ENCODE measurements at regions not wholly inside any gene's neighbourhood (a gene's known extent, or its start where the extent isn't known, plus 50 kb on each side); places are given as distances from the start of the nearest gene placed in this dataset.

DNA sequence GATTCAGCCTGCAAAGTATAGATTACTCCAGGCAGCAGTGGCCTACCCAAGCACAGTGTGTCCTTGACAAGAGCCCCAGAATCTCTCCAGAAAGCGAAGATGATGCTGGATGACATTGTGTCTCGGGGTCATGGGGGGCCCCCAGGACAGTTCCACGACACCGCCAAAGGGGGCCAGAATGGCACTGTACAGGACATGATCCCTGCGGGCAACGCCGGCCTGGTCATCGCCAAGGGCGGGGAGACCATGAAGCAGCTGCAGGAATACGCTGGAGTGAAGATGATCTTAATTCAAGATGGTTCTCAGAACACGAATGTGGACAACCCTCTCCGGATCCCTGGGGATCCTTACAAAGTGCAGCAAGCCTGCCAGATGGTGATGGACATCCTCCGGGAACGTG, 107.0 kb upstream of the MTAP start:
- DNase-seq (ENCODE audit: low read depth), result no peak
- no peak overlapping the region for H3K4me3 ChIP-seq (ENCODE audit: low read depth, low read length)
- TF ChIP-seq, protein P1, sequence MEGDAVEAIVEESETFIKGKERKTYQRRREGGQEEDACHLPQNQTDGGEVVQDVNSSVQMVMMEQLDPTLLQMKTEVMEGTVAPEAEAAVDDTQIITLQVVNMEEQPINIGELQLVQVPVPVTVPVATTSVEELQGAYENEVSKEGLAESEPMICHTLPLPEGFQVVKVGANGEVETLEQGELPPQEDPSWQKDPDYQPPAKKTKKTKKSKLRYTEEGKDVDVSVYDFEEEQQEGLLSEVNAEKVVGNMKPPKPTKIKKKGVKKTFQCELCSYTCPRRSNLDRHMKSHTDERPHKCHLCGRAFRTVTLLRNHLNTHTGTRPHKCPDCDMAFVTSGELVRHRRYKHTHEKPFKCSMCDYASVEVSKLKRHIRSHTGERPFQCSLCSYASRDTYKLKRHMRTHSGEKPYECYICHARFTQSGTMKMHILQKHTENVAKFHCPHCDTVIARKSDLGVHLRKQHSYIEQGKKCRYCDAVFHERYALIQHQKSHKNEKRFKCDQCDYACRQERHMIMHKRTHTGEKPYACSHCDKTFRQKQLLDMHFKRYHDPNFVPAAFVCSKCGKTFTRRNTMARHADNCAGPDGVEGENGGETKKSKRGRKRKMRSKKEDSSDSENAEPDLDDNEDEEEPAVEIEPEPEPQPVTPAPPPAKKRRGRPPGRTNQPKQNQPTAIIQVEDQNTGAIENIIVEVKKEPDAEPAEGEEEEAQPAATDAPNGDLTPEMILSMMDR (IDR thresholded peaks at IDR 0.05; ENCODE audit: insufficient read depth, low read length), result no peak

DNA sequence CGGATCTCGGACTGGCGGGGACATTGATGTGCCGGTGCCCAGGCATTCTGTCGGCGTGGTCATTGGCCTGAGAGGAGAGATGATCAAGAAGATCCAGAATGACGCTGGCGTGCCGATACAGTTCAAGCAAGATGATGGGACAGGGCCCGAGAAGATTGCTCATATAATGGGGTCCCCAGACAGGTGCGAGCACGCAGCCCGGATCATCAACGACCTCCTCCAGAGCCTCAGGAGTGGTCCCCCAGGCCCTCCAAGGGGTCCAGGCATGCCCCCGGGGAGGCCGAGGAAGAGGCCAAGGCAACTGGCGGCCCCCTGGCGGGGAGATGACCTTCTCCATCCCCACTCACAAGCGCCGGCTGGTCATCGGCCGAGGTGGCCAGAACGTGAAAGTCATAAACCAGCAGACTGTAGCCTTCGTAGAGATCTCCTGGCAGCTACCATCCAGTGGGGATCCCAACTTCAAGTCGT, 106.5 kb upstream of the MTAP start:
- no peak for DNase-seq (ENCODE audit: low read depth)
- TF ChIP-seq, protein P1 (IDR thresholded peaks at IDR 0.05; ENCODE audit: insufficient read depth, low read length), result no peak
- H3K4me3 ChIP-seq (ENCODE audit: low read depth, low read length), result no peak overlapping the region

GRCh38 chr9:21696411-21696871, 106.0 kb upstream of the MTAP start:
- H3K4me3 ChIP-seq (ENCODE audit: low read depth, low read length), result no peak overlapping the region
- TF ChIP-seq, protein P1 (IDR thresholded peaks at IDR 0.05; ENCODE audit: insufficient read depth, low read length), result peak; percentile 16
- no peak for DNase-seq (ENCODE audit: low read depth)

GRCh38 chr9:21708260-21708711, 94.2 kb upstream of the MTAP start:
- no peak overlapping the region for H3K4me3 ChIP-seq (ENCODE audit: low read depth, low read length)
- DNase-seq (ENCODE audit: low read depth), result no peak
- TF ChIP-seq, protein P1 (IDR thresholded peaks at IDR 0.05; ENCODE audit: insufficient read depth, low read length), result no peak

- no peak overlapping the region for H3K4me3 ChIP-seq (ENCODE audit: low read depth, low read length)
- no peak for DNase-seq (ENCODE audit: low read depth)
- TF ChIP-seq, protein P1 (IDR thresholded peaks at IDR 0.05; ENCODE audit: insufficient read depth, low read length), result no peak
Measured at GRCh38 chr9:21708856-21709255, 93.6 kb upstream of the MTAP start.

- H3K4me3 ChIP-seq (ENCODE audit: low read depth, low read length), result no peak overlapping the region
- peak; percentile 78 for DNase-seq (ENCODE audit: low read depth)
- TF ChIP-seq, protein P1 (IDR thresholded peaks at IDR 0.05; ENCODE audit: insufficient read depth, low read length), result peak; percentile 76
Measured at GRCh38 chr9:21709464-21710058, 92.9 kb upstream of the MTAP start.
